WTC11 (cell line): ENCODE measurements at regions not wholly inside any gene's neighbourhood (a gene's known extent, or its start where the extent isn't known, plus 50 kb on each side); places are given as distances from the start of the nearest gene placed in this dataset.

Experiments
- ATF1 ChIP-seq: sonication (generic); formaldehyde crosslinking; IDR thresholded peaks from 2 replicates; pipeline ENCODE4 v1.8.1; 2023; ENCODE audit warnings: mild to moderate bottlenecking, moderate library complexity, missing genetic modification reagents
- CTCF ChIP-seq: fragments of 200-600 bp; IDR thresholded peaks from 2 replicates; pipeline ENCODE4 v1.8.0; 2022; ENCODE audit warnings: antibody characterized with exemption
- ELF4 ChIP-seq: sonication (generic); formaldehyde crosslinking; IDR thresholded peaks from 2 replicates; pipeline ENCODE4 v1.8.1; 2022; ENCODE audit warnings: low read depth, mild to moderate bottlenecking, moderate library complexity, missing genetic modification reagents
- ETV6 ChIP-seq: sonication (generic); formaldehyde crosslinking; IDR thresholded peaks from 2 replicates; pipeline ENCODE4 v1.8.1; 2022; ENCODE audit warnings: mild to moderate bottlenecking, missing genetic modification reagents
- HMGA2 ChIP-seq: fragments of 250-450 bp; sonication (Bioruptor Pico); IDR thresholded peaks from 2 replicates; pipeline ENCODE4 v1.4.0; 2021; ENCODE audit warnings: mild to moderate bottlenecking, moderate library complexity
- HMGXB4 ChIP-seq: sonication (generic); formaldehyde crosslinking; IDR thresholded peaks from 2 replicates; pipeline ENCODE4 v1.8.1; 2023; ENCODE audit warnings: mild to moderate bottlenecking, moderate library complexity, missing genetic modification reagents
- MAX ChIP-seq: sonication (generic); formaldehyde crosslinking; IDR thresholded peaks from 2 replicates; pipeline ENCODE4 v1.8.0; 2022; ENCODE audit warnings: mild to moderate bottlenecking, missing genetic modification reagents
- NR2C2 ChIP-seq: sonication (generic); formaldehyde crosslinking; IDR thresholded peaks from 2 replicates; pipeline ENCODE4 v1.8.0; 2022; ENCODE audit warnings: mild to moderate bottlenecking, missing genetic modification reagents
- USF1 ChIP-seq: sonication (generic); formaldehyde crosslinking; IDR thresholded peaks from 2 replicates; pipeline ENCODE4 v1.8.0; 2022; ENCODE audit warnings: mild to moderate bottlenecking, missing genetic modification reagents
- ZNF263 ChIP-seq: sonication (generic); formaldehyde crosslinking; IDR thresholded peaks from 2 replicates; pipeline ENCODE4 v1.8.1; 2022; ENCODE audit warnings: low read depth, mild to moderate bottlenecking, moderate library complexity, missing genetic modification reagents
- ZNF396 ChIP-seq: fragments of 250-450 bp; sonication (Bioruptor Pico); IDR thresholded peaks from 2 replicates; pipeline ENCODE4 v1.8.0; 2021; ENCODE audit warnings: mild to moderate bottlenecking, moderate library complexity, borderline replicate concordance
- ZNF423 ChIP-seq: fragments of 250-450 bp; sonication (Bioruptor Pico); IDR thresholded peaks from 2 replicates; pipeline ENCODE4 v2.1.2; 2022; ENCODE audit warnings: mild to moderate bottlenecking, moderate library complexity
- TF ChIP-seq, protein P1 (sequence below): sonication (generic); formaldehyde crosslinking; IDR thresholded peaks from 2 replicates; pipeline ENCODE4 v1.8.1; 2023; ENCODE audit warnings: mild to moderate bottlenecking, missing genetic modification reagents, borderline replicate concordance

- no peak for TF ChIP-seq MAX (CRISPR knock-in tag)
- no peak for TF ChIP-seq CTCF
- no peak for TF ChIP-seq HMGXB4
- no peak for TF ChIP-seq HMGA2
- no peak for TF ChIP-seq ZNF263 (CRISPR knock-in tag)
- TF ChIP-seq NR2C2 (CRISPR knock-in tag), result no peak
- no peak for TF ChIP-seq ELF4
- TF ChIP-seq ZNF396 (CRISPR knock-in tag), result no peak
- no peak for TF ChIP-seq ETV6 (CRISPR knock-in tag)
- TF ChIP-seq ATF1, result no peak
- TF ChIP-seq, protein P1, sequence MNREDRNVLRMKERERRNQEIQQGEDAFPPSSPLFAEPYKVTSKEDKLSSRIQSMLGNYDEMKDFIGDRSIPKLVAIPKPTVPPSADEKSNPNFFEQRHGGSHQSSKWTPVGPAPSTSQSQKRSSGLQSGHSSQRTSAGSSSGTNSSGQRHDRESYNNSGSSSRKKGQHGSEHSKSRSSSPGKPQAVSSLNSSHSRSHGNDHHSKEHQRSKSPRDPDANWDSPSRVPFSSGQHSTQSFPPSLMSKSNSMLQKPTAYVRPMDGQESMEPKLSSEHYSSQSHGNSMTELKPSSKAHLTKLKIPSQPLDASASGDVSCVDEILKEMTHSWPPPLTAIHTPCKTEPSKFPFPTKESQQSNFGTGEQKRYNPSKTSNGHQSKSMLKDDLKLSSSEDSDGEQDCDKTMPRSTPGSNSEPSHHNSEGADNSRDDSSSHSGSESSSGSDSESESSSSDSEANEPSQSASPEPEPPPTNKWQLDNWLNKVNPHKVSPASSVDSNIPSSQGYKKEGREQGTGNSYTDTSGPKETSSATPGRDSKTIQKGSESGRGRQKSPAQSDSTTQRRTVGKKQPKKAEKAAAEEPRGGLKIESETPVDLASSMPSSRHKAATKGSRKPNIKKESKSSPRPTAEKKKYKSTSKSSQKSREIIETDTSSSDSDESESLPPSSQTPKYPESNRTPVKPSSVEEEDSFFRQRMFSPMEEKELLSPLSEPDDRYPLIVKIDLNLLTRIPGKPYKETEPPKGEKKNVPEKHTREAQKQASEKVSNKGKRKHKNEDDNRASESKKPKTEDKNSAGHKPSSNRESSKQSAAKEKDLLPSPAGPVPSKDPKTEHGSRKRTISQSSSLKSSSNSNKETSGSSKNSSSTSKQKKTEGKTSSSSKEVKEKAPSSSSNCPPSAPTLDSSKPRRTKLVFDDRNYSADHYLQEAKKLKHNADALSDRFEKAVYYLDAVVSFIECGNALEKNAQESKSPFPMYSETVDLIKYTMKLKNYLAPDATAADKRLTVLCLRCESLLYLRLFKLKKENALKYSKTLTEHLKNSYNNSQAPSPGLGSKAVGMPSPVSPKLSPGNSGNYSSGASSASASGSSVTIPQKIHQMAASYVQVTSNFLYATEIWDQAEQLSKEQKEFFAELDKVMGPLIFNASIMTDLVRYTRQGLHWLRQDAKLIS (CRISPR knock-in tag), result no peak
- no peak for TF ChIP-seq USF1 (CRISPR knock-in tag)
- no peak for TF ChIP-seq ZNF423 (CRISPR knock-in tag)
These were observed 251.0 kb upstream of the CWC22 start for GRCh38 chr2:180258041-180258537.
